OCI-M1 (cell line): ENCODE measurements at regions not wholly inside any gene's neighbourhood (a gene's known extent, or its start where the extent isn't known, plus 50 kb on each side); places are given as distances from the start of the nearest gene placed in this dataset.
"Not testable (repeated sequence)": the region's sequence is repeated elsewhere in the genome, so short reads cannot be mapped to it uniquely, and the experiment has no call there.

Source experiments
- DNase-seq: peaks from one replicate; lab custom pipeline; 2025; lab: John Stamatoyannopoulos, UW

DNA sequence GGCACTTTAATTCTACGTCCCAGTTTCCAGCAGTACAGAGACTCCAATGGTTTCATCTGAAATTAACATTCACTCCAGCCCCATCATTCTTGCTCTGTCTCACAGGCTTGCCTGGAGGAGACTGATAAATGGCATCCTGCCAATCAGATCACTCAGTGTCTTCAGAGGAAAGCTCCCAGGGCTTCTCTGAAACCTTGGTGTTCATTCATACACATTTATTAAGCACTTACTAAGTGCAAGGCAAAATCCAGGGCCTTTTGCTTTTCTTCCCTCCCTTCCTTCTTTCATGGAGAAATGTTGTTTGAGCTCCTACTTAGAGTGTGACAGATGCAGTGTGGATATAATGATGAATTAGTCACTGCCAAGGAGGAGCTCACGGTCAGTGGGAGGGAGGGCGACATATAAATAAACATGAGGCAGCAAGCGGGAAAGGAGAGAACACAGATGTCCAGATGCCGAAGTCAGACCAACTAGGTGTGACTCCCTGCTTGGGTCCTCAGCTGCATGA lies 106.7 kb upstream of the DTNBP1 start:
- peak; percentile 6 for DNase-seq

DNA sequence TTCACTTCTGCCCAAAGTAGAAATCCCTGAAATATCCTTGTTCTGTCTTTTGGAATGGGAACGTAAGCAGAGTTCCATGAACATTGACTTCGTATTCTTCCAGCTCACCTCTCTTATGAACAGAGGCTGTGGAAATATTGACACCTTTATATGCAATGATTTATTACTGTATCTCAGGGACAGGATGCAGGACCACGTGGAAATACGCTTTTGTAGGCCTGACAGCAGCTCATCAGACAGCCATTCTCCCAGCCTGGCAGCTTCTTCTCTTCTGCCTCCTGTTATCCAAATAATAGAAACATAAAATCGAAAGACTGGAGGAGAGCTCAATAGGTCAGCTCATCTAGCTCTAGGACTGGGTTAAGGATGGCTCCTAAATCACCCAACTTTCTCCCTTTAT lies 106.2 kb upstream of the DTNBP1 start:
- no peak for DNase-seq

DNA sequence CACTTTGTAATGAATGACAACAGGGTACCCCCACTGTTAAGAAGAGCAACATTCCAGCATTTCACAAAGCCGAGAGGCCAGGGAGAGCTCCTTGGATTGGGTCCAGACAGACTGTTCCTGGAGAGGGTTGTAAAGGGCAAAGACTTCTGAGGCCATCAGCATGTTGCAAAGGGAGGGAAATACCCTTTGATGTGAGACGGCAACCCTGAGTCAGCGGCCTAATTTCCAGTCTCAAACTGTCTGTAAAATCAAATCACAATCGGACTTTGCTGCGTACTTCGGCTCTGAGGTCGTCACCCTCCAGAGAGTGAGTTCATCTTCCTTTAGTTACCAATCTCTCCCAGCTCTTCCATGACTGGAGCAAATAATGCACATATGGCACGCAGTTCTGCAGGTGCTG lies 101.0 kb upstream of the DTNBP1 start:
- no peak for DNase-seq

DNA sequence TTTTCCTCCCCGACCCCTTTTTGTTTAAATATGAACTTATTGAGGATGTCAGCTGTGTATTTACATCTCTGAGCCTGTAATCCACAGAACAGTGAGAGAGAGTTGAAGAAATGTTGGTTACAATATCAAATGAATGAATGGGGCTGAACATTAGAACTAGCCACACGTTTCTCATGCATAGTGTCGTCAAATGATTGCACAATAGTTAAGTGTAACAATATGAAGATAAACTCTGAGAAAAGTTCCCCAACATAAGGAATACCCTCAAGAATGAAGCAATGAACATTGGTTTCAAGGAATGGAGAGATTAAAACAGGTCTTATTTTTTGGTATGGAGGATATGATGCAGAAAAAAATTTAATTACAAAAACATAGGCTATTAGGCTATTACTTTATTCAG lies 100.5 kb upstream of the DTNBP1 start:
- DNase-seq: no peak

DNA sequence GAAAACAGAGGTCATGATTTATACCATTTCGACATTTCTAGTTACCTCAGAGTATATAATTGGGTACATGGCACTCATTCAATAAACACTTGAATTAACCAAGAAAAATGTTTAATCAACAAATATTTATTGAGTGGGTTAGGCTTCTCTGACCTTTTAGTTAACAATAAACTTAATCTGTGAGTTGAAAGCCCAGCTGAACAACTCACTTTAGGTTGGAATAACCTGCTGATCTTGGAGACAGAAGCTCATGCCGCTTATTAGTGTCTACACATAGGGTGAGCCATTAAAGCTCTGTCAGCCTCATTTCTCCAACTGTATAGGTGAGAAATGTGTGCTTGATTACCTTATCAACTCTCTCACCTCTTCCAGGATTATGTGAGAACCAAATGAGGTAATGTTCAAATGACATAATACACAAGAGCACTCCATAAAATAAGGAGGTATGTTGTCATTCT lies 98.2 kb upstream of the DTNBP1 start:
- no peak for DNase-seq

DNA sequence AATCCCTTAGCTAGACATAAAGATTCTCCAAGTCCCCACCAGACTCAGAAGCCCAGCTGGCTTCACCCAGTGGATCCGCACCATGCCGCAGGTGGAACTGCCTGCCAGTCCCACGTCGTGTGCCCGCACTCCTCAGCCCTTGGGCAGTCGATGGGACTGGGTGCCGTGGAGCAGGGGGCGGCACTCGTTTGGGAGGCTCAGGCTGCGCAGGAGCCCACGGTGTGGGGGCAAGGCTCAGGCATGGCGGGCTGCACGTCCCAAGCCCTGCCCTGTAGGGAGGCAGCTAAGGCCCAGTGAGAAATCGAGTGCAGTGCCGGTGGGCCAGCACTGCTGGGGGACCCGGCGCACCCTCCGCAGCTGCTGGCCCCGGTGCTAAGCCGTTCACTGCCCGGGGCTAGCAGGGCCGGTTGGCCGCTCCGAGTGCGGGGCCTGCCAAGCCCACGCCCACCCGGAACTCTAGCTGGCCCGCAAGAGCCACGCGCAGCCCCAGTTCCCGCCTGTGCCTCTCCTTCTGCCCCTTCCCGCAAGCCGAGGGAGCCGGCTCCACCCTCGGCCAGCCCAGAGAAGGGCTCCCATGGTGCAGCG lies 95.9 kb upstream of the DTNBP1 start:
- DNase-seq: no peak

DNA sequence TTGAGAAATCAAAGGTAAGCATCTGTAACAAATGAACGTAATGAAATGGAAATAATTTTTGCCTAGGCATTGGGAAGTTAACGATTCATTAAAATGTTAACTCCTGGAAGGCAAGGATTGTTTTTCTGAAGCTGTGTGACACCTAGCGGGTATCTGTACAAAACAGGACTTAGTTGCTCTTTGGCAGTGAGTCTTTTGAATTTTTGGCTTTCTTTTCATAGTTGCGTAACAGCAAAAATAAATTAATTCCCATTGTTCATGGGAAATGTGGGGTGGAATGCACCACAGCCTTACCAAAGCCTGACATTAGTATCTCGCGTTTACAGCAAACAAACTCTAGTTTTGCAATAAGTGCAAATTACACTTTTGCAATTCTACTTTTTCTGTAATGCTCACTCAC lies 92.7 kb upstream of the DTNBP1 start:
- no peak for DNase-seq

DNA sequence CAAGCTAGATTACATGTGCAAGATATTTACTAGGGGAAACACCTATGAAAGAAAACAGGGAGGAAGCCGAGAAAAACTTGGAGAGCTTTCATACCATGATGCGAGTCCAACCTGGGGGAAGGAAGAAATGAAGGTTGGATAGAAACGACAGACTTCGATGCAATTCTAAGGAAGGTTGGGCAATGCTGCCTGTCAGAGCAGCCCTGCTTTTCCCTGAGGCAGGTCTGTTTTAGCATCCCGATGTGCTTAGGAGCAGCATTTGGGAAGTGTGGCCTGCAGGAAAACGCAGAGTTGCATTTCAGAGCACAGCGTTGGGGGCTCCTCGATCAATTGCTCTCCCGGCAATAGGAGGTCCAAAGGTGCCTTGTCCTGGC lies 91.9 kb upstream of the DTNBP1 start:
- DNase-seq: no peak

DNA sequence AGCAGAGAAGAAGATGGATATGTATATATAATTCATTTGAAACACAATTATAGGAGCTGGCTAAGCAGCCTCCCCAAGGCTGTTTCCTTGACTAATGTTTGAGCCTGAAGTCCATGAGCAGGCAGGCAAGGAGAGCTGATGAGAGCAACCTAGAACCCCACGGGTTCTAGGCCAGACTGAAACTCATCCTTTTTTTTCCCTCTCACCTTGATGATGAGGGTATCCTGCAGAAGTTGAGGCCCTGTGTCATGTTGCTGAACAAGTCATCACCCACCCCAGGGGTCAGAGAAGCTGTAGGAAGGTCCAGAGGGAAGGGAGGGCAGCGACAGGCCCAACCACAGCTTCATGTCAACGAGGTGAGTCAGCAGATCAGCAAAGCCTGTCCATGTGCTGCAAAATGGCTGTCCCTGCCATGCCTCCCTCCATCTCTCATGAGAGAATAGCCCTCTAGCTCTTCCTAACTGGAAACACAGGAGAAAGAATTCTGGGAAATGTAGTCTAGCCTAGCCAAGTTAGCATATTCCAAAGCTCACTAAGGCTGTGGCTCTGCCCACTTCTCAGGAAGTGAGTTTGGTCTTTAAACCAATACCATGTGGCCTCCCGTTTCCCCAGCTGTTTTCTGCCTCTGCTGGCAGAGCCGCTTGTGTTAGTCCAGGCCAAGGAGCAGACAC lies 91.3 kb upstream of the DTNBP1 start:
- no peak for DNase-seq

DNA sequence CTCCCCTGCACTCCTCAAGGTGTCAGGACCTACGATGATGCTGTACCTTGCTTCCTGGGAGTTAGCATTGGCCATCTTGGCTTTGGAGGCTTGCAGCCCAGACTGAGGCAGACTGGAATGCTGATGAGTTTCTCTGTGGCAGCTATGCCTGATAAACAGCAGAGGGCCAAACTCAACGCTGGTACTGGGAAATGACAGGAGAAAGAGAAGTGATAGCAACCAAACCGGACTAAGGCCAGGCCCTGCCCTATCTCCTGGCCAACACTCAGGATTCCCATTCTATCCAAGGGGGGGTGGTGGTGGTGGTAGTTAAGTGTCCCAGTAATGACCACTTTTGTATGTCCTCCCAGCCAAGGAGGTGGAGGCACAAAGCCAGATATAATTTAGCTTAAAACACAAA lies 90.0 kb upstream of the DTNBP1 start:
- DNase-seq: peak; percentile 17

DNA sequence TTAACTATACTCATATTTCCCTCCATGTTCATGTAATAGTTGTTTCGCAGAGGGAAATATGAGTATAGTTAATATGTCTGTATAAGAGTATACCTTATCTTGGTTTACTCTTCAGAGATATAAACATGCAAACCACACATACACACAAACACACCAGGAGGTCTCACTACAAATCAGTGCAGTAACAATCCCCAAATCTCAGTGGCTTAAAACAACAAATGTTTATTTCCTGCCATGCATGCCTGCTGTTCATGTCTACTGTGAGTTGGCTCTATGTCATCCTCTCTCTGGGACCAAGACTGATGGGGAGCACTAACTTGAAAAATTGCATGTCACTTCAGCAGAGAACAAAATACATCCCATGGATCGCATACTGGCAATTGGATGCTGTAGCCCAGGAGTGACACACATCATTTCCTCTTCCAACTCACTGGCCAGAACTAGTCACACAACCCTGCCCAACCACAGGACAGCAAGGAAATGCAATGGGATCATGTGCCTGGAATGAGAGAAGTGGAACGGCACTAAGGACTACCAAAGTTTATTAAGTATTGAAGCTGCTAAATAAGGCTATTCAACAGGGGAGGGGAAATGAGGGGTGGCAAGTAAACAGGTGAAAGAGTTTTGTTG lies 89.0 kb upstream of the DTNBP1 start:
- no peak for DNase-seq

DNA sequence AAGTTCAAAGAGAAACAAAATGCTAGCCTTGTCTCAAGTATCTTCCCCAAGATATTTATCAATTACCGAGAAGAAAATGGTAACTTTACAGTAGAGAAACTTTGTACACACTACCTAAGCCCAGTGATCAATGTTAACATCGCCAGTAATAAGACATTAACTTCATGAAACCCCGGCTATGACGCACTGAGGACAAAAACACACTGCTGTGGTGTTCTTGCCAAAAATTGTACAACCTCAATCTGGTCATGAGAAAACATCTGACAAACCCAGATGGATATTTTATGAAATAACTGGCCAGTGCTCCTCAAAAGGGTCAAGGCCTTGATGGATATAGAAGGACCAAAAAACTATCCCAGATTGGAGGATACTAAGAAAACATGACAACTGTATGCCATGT lies 85.5 kb upstream of the DTNBP1 start:
- DNase-seq: no peak

DNA sequence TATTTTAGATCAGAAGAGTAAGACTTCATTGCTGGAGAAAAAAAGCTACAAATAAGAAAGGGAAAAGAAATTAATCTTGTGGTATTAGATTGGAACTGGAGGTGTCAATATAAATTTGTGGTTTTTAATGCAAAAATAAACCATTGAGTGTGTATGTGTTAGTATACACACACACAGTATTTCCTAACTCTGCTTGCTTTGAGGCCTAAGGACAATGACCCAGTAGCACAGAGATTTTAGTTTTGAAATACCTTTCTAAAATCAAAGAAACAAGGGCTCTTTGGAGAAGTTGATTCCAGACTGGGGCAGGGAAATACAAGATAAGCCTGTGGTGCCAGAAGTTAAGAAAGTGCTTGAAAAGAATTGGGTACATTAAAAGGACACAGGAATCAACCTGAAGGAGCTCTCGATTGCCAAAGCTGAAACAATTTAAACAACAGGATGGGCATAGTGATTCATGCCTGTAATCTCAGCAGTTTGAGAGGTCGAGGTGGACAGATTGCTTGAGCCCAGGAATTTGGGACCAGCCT lies 84.6 kb upstream of the DTNBP1 start:
- DNase-seq: no peak

DNA sequence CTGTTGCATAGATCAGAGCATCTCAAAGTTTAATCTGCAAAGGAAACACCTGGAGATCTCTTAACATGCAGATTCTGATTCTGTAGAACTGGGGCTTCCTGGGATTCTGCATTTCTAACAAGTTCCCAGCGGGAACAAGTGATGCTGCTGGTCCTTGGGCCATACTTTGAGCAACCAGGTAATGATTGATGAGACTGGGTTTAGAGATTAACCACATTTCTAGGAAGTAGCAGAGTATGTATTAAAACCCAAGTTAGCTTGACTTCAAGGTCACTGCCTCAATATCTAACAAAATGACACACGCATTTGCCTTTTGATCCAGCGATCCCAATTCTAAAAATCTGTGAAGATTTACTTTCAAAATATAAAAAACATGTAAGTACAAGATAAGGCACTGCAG lies 83.0 kb upstream of the DTNBP1 start:
- no peak for DNase-seq

DNA sequence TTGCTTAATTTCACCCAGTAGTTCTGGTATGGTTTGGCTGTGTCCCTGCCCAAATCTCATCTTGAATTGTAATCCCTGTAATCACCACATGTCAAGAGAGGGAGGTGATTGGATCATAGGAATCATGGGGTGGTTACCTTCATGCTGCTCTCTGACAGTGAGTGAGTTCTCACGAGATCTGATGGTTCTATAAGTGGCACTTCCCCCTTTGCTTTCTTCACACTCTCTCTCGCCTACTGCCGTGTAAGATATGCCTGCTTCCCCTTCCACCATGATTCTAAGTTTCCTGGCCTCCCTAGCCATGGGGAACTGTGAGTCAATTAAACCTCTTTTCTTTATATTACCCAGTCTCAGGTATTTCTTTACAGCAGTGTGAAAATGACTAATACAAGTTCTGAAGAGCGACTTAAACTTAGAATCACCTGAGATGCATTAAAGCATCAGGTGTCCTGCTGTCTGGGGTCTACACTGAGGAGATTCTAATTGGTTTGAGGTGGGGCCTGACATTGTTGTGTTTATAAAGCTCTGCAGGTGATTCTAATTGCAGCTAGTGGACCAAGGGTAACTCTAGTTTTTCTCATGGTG lies 82.1 kb upstream of the DTNBP1 start:
- peak; percentile 62 for DNase-seq

DNA sequence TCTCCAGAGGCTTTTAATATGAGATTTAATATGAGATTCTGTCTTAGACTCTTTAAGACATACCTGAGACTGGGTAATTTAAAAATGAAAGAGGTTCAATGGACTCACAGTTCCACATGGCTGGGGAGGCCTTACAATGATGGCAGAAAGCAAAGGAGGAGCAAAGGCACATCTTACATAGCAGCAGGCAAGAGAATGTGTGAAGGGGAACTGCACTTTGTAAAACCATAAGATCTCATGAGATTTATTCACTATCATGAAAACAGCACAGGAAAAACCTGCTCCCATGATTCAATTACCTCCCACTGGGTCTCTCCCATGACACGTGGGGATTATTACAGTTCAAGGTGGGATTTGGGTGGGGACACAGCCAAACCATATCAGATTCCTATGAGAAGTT lies 79.2 kb upstream of the DTNBP1 start:
- not testable (repeated sequence) for DNase-seq

DNA sequence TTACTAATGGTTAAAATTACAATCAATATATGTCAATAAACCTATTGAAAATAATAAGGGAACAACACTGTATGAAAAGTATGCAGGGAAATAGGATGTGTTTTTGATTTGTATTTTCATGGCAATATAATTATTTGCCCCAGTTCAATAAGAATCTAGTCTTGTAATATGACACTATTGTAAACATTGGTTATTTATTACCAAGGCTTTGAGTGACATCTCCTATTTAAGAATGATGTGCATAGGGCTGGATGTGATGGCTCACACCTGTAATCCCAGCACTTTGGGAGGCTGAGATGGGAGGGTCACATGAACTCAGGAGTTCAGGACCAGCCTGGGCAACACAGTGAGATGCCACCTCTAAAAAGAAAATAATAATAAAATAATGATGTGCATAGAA lies 78.6 kb upstream of the DTNBP1 start:
- DNase-seq: no peak

DNA sequence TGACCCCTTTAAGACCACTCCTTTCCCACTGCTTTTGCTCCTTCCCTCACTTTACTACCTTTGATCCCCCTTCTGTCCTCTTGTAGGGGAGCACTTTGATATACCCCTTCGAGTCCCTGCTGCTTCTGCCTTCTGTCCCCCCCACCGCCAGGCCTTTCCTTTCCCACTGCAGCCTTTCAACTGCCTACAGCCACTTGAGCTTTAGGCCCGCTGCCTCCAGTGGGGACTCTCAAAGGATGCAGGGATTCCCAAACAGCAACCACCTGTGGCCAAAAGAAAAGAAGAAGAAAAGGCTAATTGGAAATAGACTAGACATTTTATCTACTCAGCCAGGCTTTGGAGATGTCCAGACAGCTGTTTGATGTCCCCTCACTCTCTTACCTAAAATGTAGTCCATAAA lies 77.0 kb upstream of the DTNBP1 start:
- DNase-seq: no peak

DNA sequence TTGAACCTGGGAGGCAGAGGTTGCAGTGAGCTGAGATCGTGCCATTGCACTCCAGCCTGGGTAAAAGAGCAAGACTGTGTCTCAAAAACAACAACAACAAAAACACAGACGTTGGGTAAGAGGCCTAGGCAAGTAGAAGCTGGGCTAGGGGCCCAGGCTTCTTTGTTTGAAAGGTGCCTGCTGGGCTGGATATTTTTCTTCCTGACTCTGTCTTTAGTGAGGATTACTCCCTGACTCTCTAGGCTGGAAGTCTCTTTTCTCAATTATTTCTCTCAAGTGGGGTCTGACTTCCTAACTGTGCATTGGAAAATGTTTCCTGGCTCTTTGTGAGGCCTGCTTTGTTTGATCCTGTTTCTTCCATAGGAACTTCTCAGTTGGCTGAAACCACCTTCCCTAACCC lies 76.5 kb upstream of the DTNBP1 start:
- no peak for DNase-seq

DNA sequence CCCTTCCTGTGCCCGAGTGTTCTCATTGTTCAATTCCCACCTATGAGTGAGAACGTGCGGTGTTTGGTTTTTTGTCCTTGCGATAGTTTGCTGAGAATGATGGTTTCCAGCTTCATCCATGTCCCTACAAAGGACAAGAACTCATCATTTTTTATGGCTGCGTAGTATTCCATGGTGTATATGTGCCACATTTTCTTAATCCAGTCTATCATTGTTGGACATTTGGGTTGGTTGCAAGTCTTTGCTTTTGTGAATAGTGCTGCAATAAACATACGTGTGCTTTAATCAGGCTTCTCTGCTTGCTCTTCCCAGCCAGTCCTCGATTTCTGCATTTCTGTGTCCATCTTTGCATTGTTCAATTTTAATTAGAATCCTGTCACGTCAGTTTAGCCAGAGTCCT lies 75.4 kb upstream of the DTNBP1 start:
- DNase-seq: not testable (repeated sequence)

DNA sequence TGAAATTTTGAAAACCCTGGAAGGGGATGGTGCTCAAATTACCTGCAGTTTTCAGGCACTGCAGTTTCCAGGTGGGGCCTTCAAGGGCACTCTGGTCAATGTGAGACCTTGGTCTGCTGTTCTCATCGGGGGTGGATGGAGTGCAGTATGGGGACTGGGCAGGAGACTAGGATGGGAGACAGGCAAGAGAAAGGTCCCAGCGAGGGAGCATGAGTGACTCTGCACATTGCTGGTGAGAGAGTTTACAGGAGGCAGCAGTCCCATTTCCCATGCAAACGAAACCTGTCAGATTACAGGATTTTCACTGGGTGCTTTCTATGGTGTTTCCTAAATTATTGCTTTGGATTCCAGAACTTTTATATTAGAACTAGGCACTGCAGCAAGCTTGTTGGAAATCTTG lies 73.5 kb upstream of the DTNBP1 start:
- no peak for DNase-seq

DNA sequence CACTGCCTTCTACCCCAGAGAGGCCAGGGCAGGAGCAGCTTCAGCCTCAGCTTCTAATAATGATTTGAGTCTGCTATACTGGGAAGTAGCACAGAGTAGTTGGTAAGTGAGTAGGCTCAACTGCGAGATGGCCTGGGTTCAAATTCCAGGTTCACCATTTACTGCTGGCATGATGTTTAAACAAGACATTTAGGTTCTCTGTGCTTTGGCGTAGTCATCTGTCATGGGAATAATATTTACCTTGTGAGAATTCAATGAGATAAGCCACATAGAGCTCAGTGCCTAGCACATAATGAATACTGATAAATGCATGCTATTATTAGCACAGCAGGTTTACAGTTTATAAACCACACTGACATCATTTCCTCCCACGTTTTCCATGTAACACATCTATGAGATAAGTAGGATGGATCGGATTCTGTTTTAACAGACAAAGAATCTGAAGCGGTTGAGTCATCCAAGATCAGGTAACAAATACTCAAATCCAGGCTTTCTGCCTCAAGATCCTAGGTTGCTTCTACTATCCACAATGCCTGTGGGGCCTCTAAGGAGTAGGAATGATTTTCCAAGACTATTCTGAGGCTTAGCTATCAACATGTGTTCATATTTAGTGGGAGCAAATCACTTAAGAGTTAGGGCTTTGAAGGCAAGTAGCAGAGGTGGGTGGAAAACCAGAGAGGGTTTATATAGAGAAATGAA lies 72.9 kb upstream of the DTNBP1 start:
- DNase-seq: peak; percentile 30
